BJ (cell line): ENCODE measurements at regions not wholly inside any gene's neighbourhood (a gene's known extent, or its start where the extent isn't known, plus 50 kb on each side); places are given as distances from the start of the nearest gene placed in this dataset.

Experiments used
- CTCF ChIA-PET: fragments of 350-600 bp; formaldehyde crosslinking; extraction: SDS; loops from one replicate; lab custom pipeline; 2021; ENCODE audit warnings: antibody characterized with exemption, inconsistent platforms; lab: Yijun Ruan, JAX
- POLR2A ChIA-PET: fragments of 300-600 bp; sonication (Branson Sonifier 250); formaldehyde crosslinking; extraction: SDS; loops from one replicate; lab custom pipeline; 2021; ENCODE audit warnings: antibody characterized with exemption; lab: Charles Lee
- DNase-seq: peaks from one replicate; pipeline ENCODE4 v3.0.0-alpha.2; 2011; ENCODE audit warnings: low read depth
- H3K27me3 ChIP-seq: 2 replicates; pipeline ENCODE4 v1.6.0; 2011; ENCODE audit warnings: low read length; ENCODE audit not compliant: control insufficient read depth, insufficient read depth
- H3K36me3 ChIP-seq: 2 replicates; pipeline ENCODE4 v1.5.1; 2011; ENCODE audit warnings: low read length; ENCODE audit not compliant: control insufficient read depth, insufficient read depth
- H3K4me3 ChIP-seq: 2 replicates; pipeline ENCODE4 v1.5.1; 2011; ENCODE audit warnings: low read depth, mild to moderate bottlenecking, control low read depth, low read length
- CTCF ChIP-seq: IDR thresholded peaks from 2 replicates; pipeline ENCODE4 v1.5.1; 2011; ENCODE audit warnings: low read depth, mild to moderate bottlenecking, control low read depth, inconsistent platforms, low read length, moderate library complexity; ENCODE audit not compliant: insufficient read depth

GRCh38 chr12:91274916-91275315, 92.3 kb upstream of the DCN start:
- H3K4me3 ChIP-seq: no peak overlapping the region
- ChIA-PET CTCF (interaction anchor here (1.7 kb wide), 1 partner anchor 80 kb away, joined by 3 read pairs; no protein-coding TSS in a partner anchor), POLR2A (interaction anchor here (0.8 kb wide), 1 partner anchor 94 kb away, joined by 3 read pairs; no protein-coding TSS in a partner anchor)
- no peaks in the 10 kb centered on the region for H3K36me3 ChIP-seq
- TF ChIP-seq CTCF: no peak
- peak; percentile 58 for DNase-seq
- no peaks in the 10 kb centered on the region; the same call in 1 of the 2 replicates for H3K27me3 ChIP-seq

DNA sequence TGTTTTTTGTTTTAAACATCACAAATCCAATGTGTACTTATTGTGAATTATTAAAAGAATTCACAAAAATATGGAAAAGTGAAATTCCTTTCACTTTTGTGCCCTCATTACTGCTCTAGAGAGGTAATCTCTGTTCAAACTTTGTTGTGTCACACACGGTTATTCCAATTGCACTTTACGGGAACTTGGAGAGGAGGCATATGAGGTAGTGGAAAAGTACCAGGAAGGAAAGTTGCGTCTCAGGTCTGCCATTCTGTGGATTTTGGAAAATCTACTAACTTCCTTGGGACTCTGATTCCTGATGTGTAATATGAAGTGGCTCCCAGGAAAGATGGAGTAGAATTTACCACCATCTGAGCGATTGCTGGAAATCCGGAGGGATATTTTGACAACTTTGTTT, 90.9 kb upstream of the DCN start:
- ChIA-PET POLR2A (no interaction called here), CTCF (no interaction called here)
- no peak overlapping the region for H3K4me3 ChIP-seq
- no peaks in the 10 kb centered on the region; the same call in 1 of the 2 replicates for H3K27me3 ChIP-seq
- no peak for DNase-seq
- no peaks in the 10 kb centered on the region for H3K36me3 ChIP-seq
- TF ChIP-seq CTCF: no peak

DNA sequence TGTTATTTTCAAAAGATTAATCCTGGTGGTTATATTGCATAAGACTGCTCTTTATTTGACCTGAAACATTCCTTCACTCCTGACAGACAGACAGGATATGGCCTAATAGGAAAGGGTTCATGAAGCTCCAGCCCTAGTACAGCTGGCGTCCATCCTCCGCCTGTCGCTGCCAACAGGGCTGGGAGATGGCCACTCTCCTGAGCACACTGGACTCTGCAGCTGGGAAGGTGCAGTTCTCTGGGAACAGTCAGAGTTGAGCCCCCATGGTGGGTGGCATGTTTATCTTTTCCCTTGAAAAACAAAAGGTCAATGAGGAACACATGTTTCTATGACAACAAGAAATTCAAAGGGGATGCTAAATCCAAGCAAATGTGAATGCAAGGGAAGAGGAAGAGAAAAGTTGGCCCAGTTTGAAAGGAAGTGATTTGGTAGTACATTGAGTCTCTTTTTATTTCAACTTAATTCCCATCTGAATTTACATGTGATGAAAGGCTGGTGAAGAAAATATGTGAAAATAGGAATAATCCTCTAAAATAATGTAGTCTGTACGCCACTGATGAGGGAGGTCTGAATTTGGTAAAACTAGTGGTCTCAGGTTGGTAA, 89.9 kb upstream of the DCN start:
- POLR2A ChIA-PET: no interaction called here
- DNase-seq: no peak
- Histone ChIP-seq H3K36me3 (no peaks in the 10 kb centered on the region), H3K4me3 (no peak overlapping the region), H3K27me3 (no peaks in the 10 kb centered on the region; the same call in 1 of the 2 replicates)
- CTCF ChIA-PET: no interaction called here
- no peak for TF ChIP-seq CTCF

- H3K36me3 ChIP-seq: no peaks in the 10 kb centered on the region
- no peak for DNase-seq
- no peak overlapping the region for H3K4me3 ChIP-seq
- no peak for TF ChIP-seq CTCF
- POLR2A ChIA-PET: interaction anchor here (0.7 kb wide), 1 partner anchor 131 kb away, joined by 3 read pairs; no protein-coding TSS in a partner anchor
- H3K27me3 ChIP-seq: no peaks in the 10 kb centered on the region; the same call in 1 of the 2 replicates
- CTCF ChIA-PET: interaction anchor here (0.6 to 1.2 kb wide), 3 partner anchors 19 to 327 kb away, joined by 3 read pairs; no protein-coding TSS in a partner anchor
Observed at GRCh38 chr12:91271185-91271584, 88.6 kb upstream of the DCN start.

DNA sequence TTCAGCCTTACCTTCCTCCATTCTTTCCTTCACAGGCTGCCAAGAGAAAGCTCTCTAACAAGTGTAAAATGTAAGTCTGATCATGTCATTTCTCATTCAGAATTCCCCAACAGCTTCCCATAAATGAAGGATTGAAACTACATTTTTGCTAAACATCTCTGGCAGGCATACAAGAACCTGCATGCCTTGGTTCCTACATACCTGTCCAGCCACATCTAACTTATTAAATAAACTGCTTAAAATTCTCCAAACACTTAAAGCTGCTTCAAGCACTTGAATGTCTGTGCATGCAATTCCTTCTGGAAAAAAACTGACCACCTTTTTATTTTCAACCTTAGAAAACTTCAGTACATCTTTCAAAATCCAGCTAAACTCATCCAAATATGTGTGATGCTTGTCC, 84.4 kb upstream of the DCN start:
- no peak for TF ChIP-seq CTCF
- no peak overlapping the region for H3K4me3 ChIP-seq
- CTCF ChIA-PET: no interaction called here
- H3K36me3 ChIP-seq: no peaks in the 10 kb centered on the region
- no peak for DNase-seq
- POLR2A ChIA-PET: no interaction called here
- H3K27me3 ChIP-seq: no peaks in the 10 kb centered on the region; the same call in 1 of the 2 replicates
